ENCODE measurements at regions not wholly inside any gene's neighbourhood (a gene's known extent, or its start where the extent isn't known, plus 50 kb on each side); places are given as distances from the start of the nearest gene placed in this dataset.

DNA sequence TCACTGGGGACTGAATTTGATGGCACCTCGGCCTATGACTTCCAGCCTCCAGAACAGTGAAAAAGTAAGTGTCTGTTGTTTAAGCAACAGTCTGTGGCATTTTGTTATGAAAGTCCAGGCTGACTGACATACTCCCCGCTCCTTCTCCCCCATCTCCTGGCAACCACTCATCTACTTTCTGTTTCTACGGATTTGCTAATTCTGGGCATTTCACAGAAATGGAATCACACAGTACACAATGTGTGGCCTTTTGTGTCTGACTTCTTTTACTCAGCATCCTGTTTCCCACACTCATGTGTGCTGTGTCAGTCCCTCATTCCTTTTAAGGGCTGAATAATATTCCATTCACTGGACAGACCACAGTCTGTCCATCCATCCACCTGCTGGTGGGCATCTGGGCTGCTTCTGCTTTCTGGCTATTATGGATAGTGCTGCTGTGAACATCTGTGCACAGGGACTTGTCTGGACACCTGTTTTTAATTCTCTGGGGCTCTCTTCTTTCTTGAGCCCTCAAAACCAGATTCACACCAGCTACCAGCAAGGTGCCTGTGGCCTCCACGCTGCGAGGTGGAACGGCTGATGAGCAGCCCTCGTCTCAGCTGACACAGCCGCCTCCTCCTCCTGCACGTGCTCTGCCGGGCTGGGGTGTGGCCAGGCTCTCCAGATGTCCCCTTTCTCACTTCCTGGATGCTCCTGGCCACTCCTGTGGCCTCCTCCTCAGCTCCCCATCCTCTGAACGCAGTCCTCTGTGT lies 333.1 kb downstream of the CTTN start:
- no TSS peak for BruUV-seq (replicated peaks)
- H3K9me3 ChIP-seq (replicated peaks; ENCODE audit: control insufficient read depth, insufficient read depth, low read depth, low read length): no peaks in the 10 kb centered on the region; the same call in 1 of the 2 replicates
- peaks cover 0 to 5% of the 10 kb centered on the region in 2 experiments; a peak in 2 of 5 replicates for H3K4me1 ChIP-seq (replicated peaks in 1 of 2; ENCODE audit: control insufficient read depth in 2 of 2, insufficient read depth in 2 of 2, low read length in 2 of 2)
- H2AFZ ChIP-seq (ENCODE audit: low read depth, low read length): no peak overlapping the region
- peaks cover 4% of the 10 kb centered on the region; the same call in 1 of the 2 replicates for H4K20me1 ChIP-seq (replicated peaks; ENCODE audit: control insufficient read depth, insufficient read depth, low read length)
- TF ChIP-seq BHLHE40 (IDR thresholded peaks at IDR 0.05; ENCODE audit: low read length) (peak; percentile 41; the same call in 1 of the 2 replicates), KLF13 (tag; IDR thresholded peaks at IDR 0.05; ENCODE audit: borderline replicate concordance, low read depth) (no peak)
- CTCF ChIA-PET (ENCODE audit: low intra/inter-chr PET ratio): no interaction called here
- POLR2A ChIA-PET: no interaction called here
- no peaks in the 10 kb centered on the region for H3K9me1 ChIP-seq (ENCODE audit: control insufficient read depth, insufficient read depth, low read length)
- no peaks in the 10 kb centered on the region for H3K36me3 ChIP-seq (ENCODE audit: control insufficient read depth, insufficient read depth, low read length)
- FAIRE-seq: no peak
- under 1% methylated on average over 11 of the region's 11 CpGs for WGBS (ENCODE audit: insufficient coverage, low coverage, missing lambda C conversion rate)
- H3K4me3 ChIP-seq: no peak overlapping the region
- peaks cover 4 to 69% of the 10 kb centered on the region in 2 experiments; a peak in 3 of 5 replicates for H3K27me3 ChIP-seq (ENCODE audit: control insufficient read depth in 2 of 2, insufficient read depth in 2 of 2, low read length in 2 of 2)
- no peak for DNase-seq (ENCODE audit: extremely low read depth in 1 of 4, low spot score in 3 of 4)
- intact Hi-C loops (cut with micrococcal nuclease) (no loop called here), in situ Hi-C loops (cut with MboI) (no loop called here)
- H3K79me2 ChIP-seq (ENCODE audit: control insufficient read depth, insufficient read depth, low read length): no peaks in the 10 kb centered on the region
- H3K27ac ChIP-seq (ENCODE audit: extremely low read depth, low read depth, low read length): no peak overlapping the region
- ATAC-seq: no peak
- H3K9ac ChIP-seq (ENCODE audit: insufficient read depth in 1 of 2, low read depth in 2 of 2, low read length in 2 of 2): no peak overlapping the region
- H3K4me2 ChIP-seq (ENCODE audit: insufficient read depth, low read length): no peak overlapping the region

DNA sequence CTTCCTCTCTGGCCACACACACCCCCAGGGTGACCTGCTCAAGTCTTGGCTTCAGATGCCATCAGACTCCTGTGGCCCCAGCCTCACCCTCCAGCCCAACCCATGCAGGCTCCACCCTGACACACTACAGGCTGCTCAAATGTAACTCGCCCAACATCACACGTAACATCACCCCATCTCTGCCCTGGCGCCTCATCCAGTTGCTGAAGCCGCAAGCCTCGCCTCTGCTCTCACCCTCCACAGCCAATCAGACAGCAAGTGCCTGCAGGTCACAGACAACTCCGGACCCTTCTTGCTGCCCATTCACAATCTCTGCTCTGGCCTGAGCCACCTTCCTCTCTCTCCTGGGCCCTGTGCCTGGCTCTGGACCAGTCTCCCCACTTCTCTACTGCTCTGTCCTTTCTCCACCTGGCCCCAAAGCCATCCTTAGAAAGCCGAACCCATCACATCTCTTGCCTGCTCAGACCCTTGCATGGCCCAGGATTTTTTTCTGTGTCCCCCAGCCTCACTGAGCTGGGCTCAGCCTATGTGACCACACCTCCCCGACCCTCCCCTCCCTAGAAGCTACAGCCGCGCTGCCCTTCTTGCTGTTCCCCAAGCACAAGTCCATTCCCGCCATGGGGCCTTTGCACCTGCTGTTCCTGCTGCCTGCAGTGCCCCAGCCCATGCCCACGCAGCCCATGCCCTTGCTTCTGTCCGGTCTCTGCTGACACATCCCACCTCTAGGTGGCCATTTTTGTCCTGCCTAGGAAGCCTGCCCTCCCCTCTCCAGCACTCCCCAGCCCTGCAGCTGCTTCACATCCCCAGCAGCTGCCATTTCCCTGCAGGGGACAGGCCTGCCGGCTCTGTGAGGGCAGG lies 333.9 kb downstream of the CTTN start:
- H3K4me1 ChIP-seq (replicated peaks in 1 of 2; ENCODE audit: control insufficient read depth in 2 of 2, insufficient read depth in 2 of 2, low read length in 2 of 2): peaks cover 0 to 5% of the 10 kb centered on the region in 2 experiments; a peak in 2 of 5 replicates
- no peak overlapping the region for H3K27ac ChIP-seq (ENCODE audit: extremely low read depth, low read depth, low read length)
- no TSS peak for BruUV-seq (replicated peaks)
- ChIA-PET POLR2A (no interaction called here), CTCF (ENCODE audit: low intra/inter-chr PET ratio) (no interaction called here)
- no peaks in the 10 kb centered on the region for H3K9me3 ChIP-seq (replicated peaks; ENCODE audit: control insufficient read depth, insufficient read depth, low read depth, low read length)
- no peak overlapping the region for H3K4me2 ChIP-seq (ENCODE audit: insufficient read depth, low read length)
- DNase-seq (ENCODE audit: extremely low read depth in 1 of 4, low spot score in 3 of 4) (no peak), FAIRE-seq (no peak), ATAC-seq (no peak)
- in situ Hi-C loops (cut with MboI): no loop called here
- no peak overlapping the region for H3K4me3 ChIP-seq
- H2AFZ ChIP-seq (ENCODE audit: low read depth, low read length): no peak overlapping the region
- peaks cover 4% of the 10 kb centered on the region; the same call in 1 of the 2 replicates for H4K20me1 ChIP-seq (replicated peaks; ENCODE audit: control insufficient read depth, insufficient read depth, low read length)
- no peaks in the 10 kb centered on the region for H3K9me1 ChIP-seq (ENCODE audit: control insufficient read depth, insufficient read depth, low read length)
- 4% methylated on average over 12 of the region's 14 CpGs for WGBS (ENCODE audit: insufficient coverage, low coverage, missing lambda C conversion rate)
- H3K79me2 ChIP-seq (ENCODE audit: control insufficient read depth, insufficient read depth, low read length): no peaks in the 10 kb centered on the region
- peaks cover 8 to 76% of the 10 kb centered on the region in 2 experiments; a peak in 4 of 5 replicates for H3K27me3 ChIP-seq (ENCODE audit: control insufficient read depth in 2 of 2, insufficient read depth in 2 of 2, low read length in 2 of 2)
- H3K36me3 ChIP-seq (ENCODE audit: control insufficient read depth, insufficient read depth, low read length): no peaks in the 10 kb centered on the region
- intact Hi-C loops (cut with micrococcal nuclease): no loop called here
- no peak overlapping the region for H3K9ac ChIP-seq (ENCODE audit: insufficient read depth in 1 of 2, low read depth in 2 of 2, low read length in 2 of 2)
- TF ChIP-seq, protein P1, sequence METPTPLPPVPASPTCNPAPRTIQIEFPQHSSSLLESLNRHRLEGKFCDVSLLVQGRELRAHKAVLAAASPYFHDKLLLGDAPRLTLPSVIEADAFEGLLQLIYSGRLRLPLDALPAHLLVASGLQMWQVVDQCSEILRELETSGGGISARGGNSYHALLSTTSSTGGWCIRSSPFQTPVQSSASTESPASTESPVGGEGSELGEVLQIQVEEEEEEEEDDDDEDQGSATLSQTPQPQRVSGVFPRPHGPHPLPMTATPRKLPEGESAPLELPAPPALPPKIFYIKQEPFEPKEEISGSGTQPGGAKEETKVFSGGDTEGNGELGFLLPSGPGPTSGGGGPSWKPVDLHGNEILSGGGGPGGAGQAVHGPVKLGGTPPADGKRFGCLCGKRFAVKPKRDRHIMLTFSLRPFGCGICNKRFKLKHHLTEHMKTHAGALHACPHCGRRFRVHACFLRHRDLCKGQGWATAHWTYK (CRISPR knock-in tag; IDR thresholded peaks at IDR 0.05): no peak
- TF ChIP-seq, protein P2, sequence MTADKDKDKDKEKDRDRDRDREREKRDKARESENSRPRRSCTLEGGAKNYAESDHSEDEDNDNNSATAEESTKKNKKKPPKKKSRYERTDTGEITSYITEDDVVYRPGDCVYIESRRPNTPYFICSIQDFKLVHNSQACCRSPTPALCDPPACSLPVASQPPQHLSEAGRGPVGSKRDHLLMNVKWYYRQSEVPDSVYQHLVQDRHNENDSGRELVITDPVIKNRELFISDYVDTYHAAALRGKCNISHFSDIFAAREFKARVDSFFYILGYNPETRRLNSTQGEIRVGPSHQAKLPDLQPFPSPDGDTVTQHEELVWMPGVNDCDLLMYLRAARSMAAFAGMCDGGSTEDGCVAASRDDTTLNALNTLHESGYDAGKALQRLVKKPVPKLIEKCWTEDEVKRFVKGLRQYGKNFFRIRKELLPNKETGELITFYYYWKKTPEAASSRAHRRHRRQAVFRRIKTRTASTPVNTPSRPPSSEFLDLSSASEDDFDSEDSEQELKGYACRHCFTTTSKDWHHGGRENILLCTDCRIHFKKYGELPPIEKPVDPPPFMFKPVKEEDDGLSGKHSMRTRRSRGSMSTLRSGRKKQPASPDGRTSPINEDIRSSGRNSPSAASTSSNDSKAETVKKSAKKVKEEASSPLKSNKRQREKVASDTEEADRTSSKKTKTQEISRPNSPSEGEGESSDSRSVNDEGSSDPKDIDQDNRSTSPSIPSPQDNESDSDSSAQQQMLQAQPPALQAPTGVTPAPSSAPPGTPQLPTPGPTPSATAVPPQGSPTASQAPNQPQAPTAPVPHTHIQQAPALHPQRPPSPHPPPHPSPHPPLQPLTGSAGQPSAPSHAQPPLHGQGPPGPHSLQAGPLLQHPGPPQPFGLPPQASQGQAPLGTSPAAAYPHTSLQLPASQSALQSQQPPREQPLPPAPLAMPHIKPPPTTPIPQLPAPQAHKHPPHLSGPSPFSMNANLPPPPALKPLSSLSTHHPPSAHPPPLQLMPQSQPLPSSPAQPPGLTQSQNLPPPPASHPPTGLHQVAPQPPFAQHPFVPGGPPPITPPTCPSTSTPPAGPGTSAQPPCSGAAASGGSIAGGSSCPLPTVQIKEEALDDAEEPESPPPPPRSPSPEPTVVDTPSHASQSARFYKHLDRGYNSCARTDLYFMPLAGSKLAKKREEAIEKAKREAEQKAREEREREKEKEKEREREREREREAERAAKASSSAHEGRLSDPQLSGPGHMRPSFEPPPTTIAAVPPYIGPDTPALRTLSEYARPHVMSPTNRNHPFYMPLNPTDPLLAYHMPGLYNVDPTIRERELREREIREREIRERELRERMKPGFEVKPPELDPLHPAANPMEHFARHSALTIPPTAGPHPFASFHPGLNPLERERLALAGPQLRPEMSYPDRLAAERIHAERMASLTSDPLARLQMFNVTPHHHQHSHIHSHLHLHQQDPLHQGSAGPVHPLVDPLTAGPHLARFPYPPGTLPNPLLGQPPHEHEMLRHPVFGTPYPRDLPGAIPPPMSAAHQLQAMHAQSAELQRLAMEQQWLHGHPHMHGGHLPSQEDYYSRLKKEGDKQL (CRISPR knock-in tag; IDR thresholded peaks at IDR 0.05; ENCODE audit: borderline replicate concordance): no peak
- TF ChIP-seq ZNF23 (CRISPR knock-in tag; IDR thresholded peaks at IDR 0.05): no peak

Measured in K562 (cell line).